Fibroblast of lung (primary cell): ENCODE measurements at regions not wholly inside any gene's neighbourhood (a gene's known extent, or its start where the extent isn't known, plus 50 kb on each side); places are given as distances from the start of the nearest gene placed in this dataset.

Source experiments
- DNase-seq, 2 donors: peaks; one replicate each; pipeline versions ENCODE4 v3.0.0 to v3.0.0-alpha.2; 2010; ENCODE audit warnings: low read depth in 2 of 2
- H2AFZ ChIP-seq: 2 replicates; pipeline ENCODE4 v1.5.1; 2012; ENCODE audit warnings: low read length, control low read depth, inconsistent platforms
- H3K27ac ChIP-seq: 2 replicates; pipeline ENCODE4 v1.5.1; 2011; ENCODE audit warnings: low read length, control low read depth; ENCODE audit not compliant: insufficient read depth
- H3K27me3 ChIP-seq: 2 replicates; pipeline ENCODE4 v1.5.1; 2011; ENCODE audit warnings: mild to moderate bottlenecking, low read length; ENCODE audit not compliant: control insufficient read depth, insufficient read depth
- H3K36me3 ChIP-seq: 2 replicates; pipeline ENCODE4 v1.5.1; 2011; ENCODE audit warnings: low read length; ENCODE audit not compliant: control insufficient read depth, insufficient read depth
- H3K4me1 ChIP-seq: 2 replicates; pipeline ENCODE4 v1.5.1; 2011; ENCODE audit warnings: low read length; ENCODE audit not compliant: control insufficient read depth, insufficient read depth; ENCODE audit errors: extremely low read depth
- H3K4me2 ChIP-seq: 2 replicates; pipeline ENCODE4 v1.5.1; 2011; ENCODE audit warnings: low read length, control low read depth; ENCODE audit not compliant: insufficient read depth; ENCODE audit errors: extremely low read depth
- H3K4me3 ChIP-seq, 4 experiments: fragments of 200-600 bp in 1 of 4; sonication (generic) in 1 of 4; replicated peaks in 1 of 4; 2 replicates each; pipeline ENCODE4 v1.5.1; 2011 to 2016; ENCODE audit warnings: low read length in 4 of 4, low read depth in 3 of 4, mild to moderate bottlenecking in 3 of 4, control low read depth in 2 of 4, inconsistent platforms in 1 of 4, mixed read lengths in 1 of 4; ENCODE audit not compliant: insufficient read depth in 1 of 4; ENCODE audit errors: control extremely low read depth in 1 of 4
- H3K79me2 ChIP-seq: 2 replicates; pipeline ENCODE4 v1.5.1; 2012; ENCODE audit warnings: mild to moderate bottlenecking, low read length, inconsistent platforms; ENCODE audit not compliant: control insufficient read depth, insufficient read depth
- H3K9ac ChIP-seq: 2 replicates; pipeline ENCODE4 v1.5.1; 2011; ENCODE audit warnings: mild to moderate bottlenecking, low read length, control low read depth; ENCODE audit not compliant: insufficient read depth
- H3K9me3 ChIP-seq: 2 replicates; pipeline ENCODE4 v1.5.1; 2012; ENCODE audit warnings: low read depth, low read length; ENCODE audit not compliant: control insufficient read depth, insufficient read depth
- H4K20me1 ChIP-seq: 2 replicates; pipeline ENCODE4 v1.5.1; 2011; ENCODE audit warnings: low read length; ENCODE audit not compliant: control insufficient read depth, insufficient read depth; ENCODE audit errors: extremely low read depth
- CTCF ChIP-seq, 2 donors: IDR thresholded peaks in 1 of 2; conservative IDR thresholded peaks in 1 of 2; 1 replicate in 1 of 2; 2 replicates in 1 of 2; pipeline ENCODE4 v1.5.1; 2011 to 2012; ENCODE audit warnings: low read length in 2 of 2, control low read depth in 1 of 2, inconsistent platforms in 1 of 2, low read depth in 1 of 2, mild to moderate bottlenecking in 1 of 2
- EZH2 ChIP-seq: IDR thresholded peaks from 2 replicates; pipeline ENCODE4 v1.5.1; 2012; ENCODE audit warnings: low read length, control low read depth, mild to moderate bottlenecking; ENCODE audit errors: missing control alignments

GRCh38 chr2:163877316-163877715 is 141.5 kb upstream of the FIGN start:
- Histone ChIP-seq H3K27me3 (no peaks in the 10 kb centered on the region), H3K36me3 (no peaks in the 10 kb centered on the region), H3K79me2 (no peaks in the 10 kb centered on the region), H3K9ac (no peak overlapping the region), H2AFZ (no peak overlapping the region), H4K20me1 (no peaks in the 10 kb centered on the region), H3K4me1 (no peaks in the 10 kb centered on the region), H3K4me2 (peak overlapping the region; percentile 48), H3K4me3 (no peak overlapping the region), H3K27ac (no peak overlapping the region), H3K9me3 (no peaks in the 10 kb centered on the region)
- DNase-seq: peak; percentile 2 to 52
- no peak for TF ChIP-seq EZH2
- no peak for TF ChIP-seq CTCF (conservative IDR thresholded peaks at IDR 0.05 in 1 of 2, IDR thresholded peaks at IDR 0.05 in 1 of 2; ENCODE audit: low read depth in 1 of 2, low read length in 2 of 2)

- Histone ChIP-seq H2AFZ (no peak overlapping the region), H3K27ac (no peak overlapping the region), H3K79me2 (no peaks in the 10 kb centered on the region), H3K4me3 (no peak overlapping the region), H3K4me2 (no peak overlapping the region), H4K20me1 (no peaks in the 10 kb centered on the region), H3K27me3 (no peaks in the 10 kb centered on the region), H3K9ac (no peak overlapping the region), H3K36me3 (no peaks in the 10 kb centered on the region), H3K4me1 (no peaks in the 10 kb centered on the region), H3K9me3 (no peaks in the 10 kb centered on the region)
- TF ChIP-seq CTCF (conservative IDR thresholded peaks at IDR 0.05 in 1 of 2, IDR thresholded peaks at IDR 0.05 in 1 of 2; ENCODE audit: low read depth in 1 of 2, low read length in 2 of 2) (no peak), EZH2 (no peak)
- no peak for DNase-seq
Observed at GRCh38 chr2:163863073-163863472, 127.3 kb upstream of the FIGN start.

GRCh38 chr2:163859951-163860350 is 124.1 kb upstream of the FIGN start:
- Histone ChIP-seq H2AFZ (peak overlapping the region; percentile 55), H3K27ac (no peak overlapping the region), H3K27me3 (no peaks in the 10 kb centered on the region), H3K4me3 (no peak overlapping the region), H3K79me2 (no peaks in the 10 kb centered on the region), H3K4me2 (peak overlapping the region; percentile 40), H4K20me1 (no peaks in the 10 kb centered on the region), H3K9ac (no peak overlapping the region), H3K4me1 (no peaks in the 10 kb centered on the region), H3K36me3 (no peaks in the 10 kb centered on the region), H3K9me3 (no peaks in the 10 kb centered on the region)
- DNase-seq: peak in 1 of 2 donors; percentile 8
- TF ChIP-seq CTCF (conservative IDR thresholded peaks at IDR 0.05 in 1 of 2, IDR thresholded peaks at IDR 0.05 in 1 of 2; ENCODE audit: low read depth in 1 of 2, low read length in 2 of 2) (no peak), EZH2 (no peak)
